GM12891 (cell line): ENCODE measurements at regions not wholly inside any gene's neighbourhood (a gene's known extent, or its start where the extent isn't known, plus 50 kb on each side); places are given as distances from the start of the nearest gene placed in this dataset.

Source experiments
- POLR2A ChIP-seq: IDR thresholded peaks from 2 replicates; pipeline ENCODE4 v1.6.1; 2011; ENCODE audit warnings: low read depth, low read length, control low read depth
- SPI1 ChIP-seq: IDR thresholded peaks from 2 replicates; pipeline ENCODE4 v1.6.1; 2011; ENCODE audit warnings: low read depth, low read length, control low read depth
- TAF1 ChIP-seq: IDR thresholded peaks from 2 replicates; pipeline ENCODE4 v1.6.1; 2011; ENCODE audit warnings: low read depth, low read length, control low read depth

DNA sequence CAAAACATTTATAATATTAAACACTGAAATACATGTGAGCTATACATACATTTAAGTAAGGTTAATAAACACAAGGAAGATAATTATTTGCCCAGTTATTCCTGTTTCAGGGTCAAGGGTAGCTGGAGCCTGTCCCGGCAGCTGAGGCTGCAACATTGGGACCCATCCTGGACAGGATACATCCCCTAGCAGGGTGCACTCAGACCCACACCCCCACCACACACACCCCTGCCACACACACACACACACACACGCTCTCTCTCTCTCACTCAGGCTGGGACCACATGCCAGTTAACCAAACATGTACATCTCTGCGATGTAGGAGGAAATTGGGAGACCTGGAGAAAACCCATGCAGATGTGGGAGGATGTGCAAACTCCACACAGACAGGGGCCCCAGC is 112.6 kb upstream of the TMCC3 start:
- TF ChIP-seq TAF1 (no peak), SPI1 (no peak), POLR2A (no peak)
